Fibroblast of villous mesenchyme (primary cell): ENCODE measurements at regions not wholly inside any gene's neighbourhood (a gene's known extent, or its start where the extent isn't known, plus 50 kb on each side); places are given as distances from the start of the nearest gene placed in this dataset.

ENCODE experiments used
- DNase-seq: peaks from one replicate; pipeline ENCODE4 v3.0.0-alpha.2; 2010; ENCODE audit warnings: low read depth
- H3K4me3 ChIP-seq: 2 replicates; pipeline ENCODE4 v1.5.1; 2011; ENCODE audit warnings: low read depth, mild to moderate bottlenecking, low read length
- TF ChIP-seq, protein P1 (sequence below): IDR thresholded peaks from 2 replicates; pipeline ENCODE4 v1.5.1; 2012; ENCODE audit warnings: low read depth, mild to moderate bottlenecking, low read length; ENCODE audit not compliant: insufficient read depth

DNA sequence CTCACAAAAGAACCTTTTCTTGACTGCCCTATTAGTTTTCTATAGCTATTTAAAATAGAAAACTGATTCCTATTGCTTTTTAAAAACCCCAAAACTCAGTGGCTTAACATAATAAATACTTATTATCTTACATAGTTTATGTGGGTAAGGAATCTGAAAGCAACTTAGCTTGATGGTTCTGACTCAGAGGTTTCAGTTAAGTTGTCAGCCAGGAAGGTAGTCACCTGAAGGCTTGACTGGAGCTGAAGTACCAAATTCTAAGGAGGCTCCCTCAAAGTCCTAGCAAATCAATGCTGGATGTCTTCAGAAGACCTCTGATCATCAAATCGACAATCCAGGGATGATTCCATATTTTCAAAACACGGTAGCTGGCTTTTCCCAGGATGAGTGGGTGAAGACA, 546.6 kb upstream of the CDH2 start:
- no peak overlapping the region for H3K4me3 ChIP-seq
- TF ChIP-seq, protein P1, sequence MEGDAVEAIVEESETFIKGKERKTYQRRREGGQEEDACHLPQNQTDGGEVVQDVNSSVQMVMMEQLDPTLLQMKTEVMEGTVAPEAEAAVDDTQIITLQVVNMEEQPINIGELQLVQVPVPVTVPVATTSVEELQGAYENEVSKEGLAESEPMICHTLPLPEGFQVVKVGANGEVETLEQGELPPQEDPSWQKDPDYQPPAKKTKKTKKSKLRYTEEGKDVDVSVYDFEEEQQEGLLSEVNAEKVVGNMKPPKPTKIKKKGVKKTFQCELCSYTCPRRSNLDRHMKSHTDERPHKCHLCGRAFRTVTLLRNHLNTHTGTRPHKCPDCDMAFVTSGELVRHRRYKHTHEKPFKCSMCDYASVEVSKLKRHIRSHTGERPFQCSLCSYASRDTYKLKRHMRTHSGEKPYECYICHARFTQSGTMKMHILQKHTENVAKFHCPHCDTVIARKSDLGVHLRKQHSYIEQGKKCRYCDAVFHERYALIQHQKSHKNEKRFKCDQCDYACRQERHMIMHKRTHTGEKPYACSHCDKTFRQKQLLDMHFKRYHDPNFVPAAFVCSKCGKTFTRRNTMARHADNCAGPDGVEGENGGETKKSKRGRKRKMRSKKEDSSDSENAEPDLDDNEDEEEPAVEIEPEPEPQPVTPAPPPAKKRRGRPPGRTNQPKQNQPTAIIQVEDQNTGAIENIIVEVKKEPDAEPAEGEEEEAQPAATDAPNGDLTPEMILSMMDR: no peak
- no peak for DNase-seq

DNA sequence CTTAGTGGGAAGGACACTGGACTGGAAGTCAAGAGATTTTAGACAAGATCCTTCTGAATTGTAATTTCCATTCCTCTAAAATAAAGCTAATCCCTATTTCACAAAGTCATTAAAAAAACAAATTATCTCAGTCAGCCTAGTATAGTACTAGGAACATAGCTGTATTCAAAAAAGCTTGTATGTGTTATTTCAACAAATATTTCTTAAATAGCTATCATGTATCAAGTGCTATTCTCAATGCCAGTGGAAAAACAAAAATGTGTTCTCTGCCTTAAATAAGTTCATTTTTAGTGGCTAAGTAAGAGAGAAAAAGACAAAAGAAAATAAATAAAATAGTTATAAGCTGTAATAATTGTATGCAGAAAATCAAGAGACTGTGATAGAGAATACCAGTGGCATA, 541.8 kb upstream of the CDH2 start:
- no peak overlapping the region for H3K4me3 ChIP-seq
- TF ChIP-seq, protein P1: no peak
- no peak for DNase-seq

DNA sequence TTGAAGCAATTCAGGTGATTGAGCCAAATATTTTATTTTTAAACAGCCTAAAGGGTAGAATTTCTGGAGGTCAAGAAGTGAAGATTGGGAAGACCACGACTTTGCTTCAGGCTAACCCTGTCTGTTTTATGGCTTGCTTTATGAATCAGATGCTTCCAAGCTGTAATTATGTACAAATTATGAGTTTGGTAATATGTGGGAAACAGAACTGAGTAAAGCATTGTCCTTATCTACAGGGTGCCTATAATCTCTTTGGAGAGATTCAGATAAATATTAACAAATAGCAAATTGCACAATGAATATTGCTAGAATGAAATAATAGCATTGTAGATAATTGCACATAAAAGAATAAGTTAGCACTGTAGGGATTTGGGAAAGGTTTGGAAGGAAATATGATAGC, 539.4 kb upstream of the CDH2 start:
- H3K4me3 ChIP-seq: no peak overlapping the region
- peak; percentile 17 for DNase-seq
- TF ChIP-seq, protein P1: no peak

DNA sequence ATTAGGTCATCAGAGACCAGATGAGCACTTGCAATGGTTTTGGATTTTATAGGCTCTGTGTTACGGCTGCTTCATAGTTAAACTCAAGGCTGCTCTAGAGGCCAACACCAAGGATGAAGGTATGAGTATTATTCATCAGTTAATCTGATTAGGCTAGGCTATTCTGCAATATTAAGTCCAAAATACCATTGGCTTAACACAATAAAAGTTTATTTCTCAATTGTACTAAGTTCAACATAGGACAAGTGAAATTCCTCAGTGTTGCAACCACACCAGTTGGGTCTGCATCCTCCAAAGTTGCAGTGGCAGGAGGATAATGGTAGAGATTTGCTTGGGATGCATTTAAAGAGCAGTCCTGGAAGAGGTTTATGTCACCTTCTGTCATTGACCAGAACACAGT, 538.3 kb upstream of the CDH2 start:
- peak; percentile 5 for DNase-seq
- TF ChIP-seq, protein P1: no peak
- no peak overlapping the region for H3K4me3 ChIP-seq

DNA sequence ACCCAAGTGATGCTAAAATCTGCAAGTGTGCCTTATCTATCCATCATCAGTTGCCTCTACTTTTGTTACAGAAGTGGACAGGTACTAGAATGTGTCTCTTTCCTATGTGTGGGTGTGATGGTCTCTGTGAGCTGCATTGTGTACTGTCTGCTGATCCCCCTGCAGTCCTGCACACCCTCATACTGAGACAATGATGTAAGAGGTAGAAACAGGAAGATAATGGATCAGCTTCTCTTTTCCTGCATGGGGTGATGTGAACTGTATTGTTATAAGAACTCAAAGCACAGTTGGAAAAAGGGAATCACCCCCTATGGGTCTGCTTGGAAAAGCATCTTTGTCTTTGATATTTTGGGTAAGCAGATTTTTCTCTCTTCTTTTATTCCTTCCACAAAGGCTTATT, 537.6 kb upstream of the CDH2 start:
- TF ChIP-seq, protein P1: no peak
- H3K4me3 ChIP-seq: no peak overlapping the region
- no peak for DNase-seq

DNA sequence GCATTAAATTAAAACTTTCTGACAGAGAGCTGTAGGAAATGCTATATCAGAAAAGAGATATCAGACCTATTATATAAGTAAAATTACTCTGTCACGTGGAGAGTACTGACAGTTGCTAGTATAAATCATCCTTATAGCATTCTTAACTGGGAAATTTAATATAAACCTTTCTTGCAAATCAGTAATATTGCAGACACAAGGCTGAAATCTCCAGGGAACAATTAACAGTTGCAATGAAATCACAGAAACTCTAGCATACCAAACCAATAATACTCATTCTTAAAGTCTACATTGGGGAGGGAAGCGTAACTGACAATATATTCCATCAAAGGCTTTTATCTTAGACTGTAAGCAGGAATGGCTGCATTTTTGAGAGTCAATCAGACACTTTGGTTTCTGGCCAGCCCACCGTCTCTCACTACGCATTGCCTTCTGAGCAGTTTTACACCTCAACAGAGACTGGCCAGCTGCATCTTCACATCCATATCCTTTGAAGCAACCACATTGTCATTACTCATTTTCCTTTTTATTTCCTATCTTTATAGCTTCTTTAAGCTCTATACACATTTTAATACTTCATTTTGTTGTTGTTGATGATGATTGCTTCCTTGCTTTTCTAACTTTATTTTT, 536.0 kb upstream of the CDH2 start:
- no peak overlapping the region for H3K4me3 ChIP-seq
- no peak for DNase-seq
- TF ChIP-seq, protein P1: no peak

DNA sequence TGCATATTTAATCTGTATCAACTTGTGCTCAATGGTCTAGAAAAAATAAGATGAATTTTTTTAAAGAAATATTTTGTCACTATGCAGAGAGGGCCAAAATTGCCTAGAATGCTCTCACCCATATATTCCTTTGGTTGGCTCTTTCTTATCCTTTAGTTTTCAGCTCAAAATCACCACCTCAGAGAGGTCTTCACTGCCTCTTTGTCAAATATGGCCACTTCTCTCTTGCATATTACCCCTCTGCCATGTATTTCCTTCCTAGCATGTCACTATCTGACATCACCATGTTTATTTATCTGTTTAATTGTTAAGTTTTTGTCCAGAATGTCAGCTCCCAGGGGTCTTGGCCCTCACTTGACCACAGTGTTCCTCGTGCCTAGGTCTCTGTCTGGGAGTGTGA, 535.2 kb upstream of the CDH2 start:
- TF ChIP-seq, protein P1: no peak
- no peak for DNase-seq
- H3K4me3 ChIP-seq: no peak overlapping the region
